ENCODE measurements at regions not wholly inside any gene's neighbourhood (a gene's known extent, or its start where the extent isn't known, plus 50 kb on each side); places are given as distances from the start of the nearest gene placed in this dataset.

GRCh38 chr2:37869304-37869703 lies 55.8 kb upstream of the RMDN2 start:
- DNase-seq, result no peak

- no peak for DNase-seq
Measured at GRCh38 chr2:37869771-37870170, 55.3 kb upstream of the RMDN2 start.

- no peak for DNase-seq
Measured at GRCh38 chr2:37870829-37871228, 54.3 kb upstream of the RMDN2 start.

- no peak for DNase-seq
Measured at GRCh38 chr2:37871456-37872191, 53.5 kb upstream of the RMDN2 start.

DNA sequence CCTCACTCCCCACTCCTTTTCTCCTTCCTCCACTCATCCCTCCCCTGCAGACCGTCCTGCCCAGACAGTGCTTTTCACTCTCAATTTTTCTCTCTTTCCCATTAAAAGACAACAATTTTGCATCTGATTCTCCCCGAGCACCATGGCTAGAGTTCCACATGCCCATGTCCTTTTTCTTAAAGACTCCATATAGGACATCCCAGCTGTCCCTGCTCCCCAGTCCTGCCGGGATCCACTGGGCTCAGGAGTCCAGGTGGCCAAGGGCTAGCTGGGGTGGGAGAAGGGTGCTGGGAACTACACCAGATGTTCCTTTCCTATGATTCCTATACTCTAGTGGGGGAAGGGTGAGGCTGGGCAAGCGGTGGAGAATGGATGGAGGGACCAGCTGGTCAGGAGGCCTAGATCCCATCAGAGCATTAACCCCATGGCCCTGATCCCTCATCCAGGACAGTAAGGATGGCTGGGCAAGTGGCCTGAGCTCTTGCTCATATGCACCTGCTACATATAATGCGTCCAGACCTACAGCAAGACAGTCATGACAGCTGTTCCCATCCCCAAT lies 52.8 kb upstream of the RMDN2 start:
- no peak for DNase-seq

DNA sequence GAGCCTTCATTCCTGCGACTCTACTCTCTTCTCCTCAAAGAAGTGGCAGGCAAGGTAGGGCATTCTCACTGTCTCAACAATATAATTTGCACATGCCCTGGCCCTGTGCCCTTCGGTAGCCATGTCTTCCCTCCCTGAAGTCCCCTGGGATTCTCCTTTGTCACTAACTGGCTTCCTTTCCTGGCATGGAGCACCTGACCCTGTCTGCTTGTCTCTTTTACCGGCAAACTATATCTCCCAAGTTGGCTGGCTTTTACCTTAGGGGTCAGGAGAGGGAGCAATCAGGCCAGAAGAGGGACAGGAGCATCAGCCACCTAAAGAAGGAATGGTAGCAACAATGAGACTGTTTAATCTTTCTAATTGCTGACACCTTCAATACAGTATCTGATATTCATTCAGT lies 51.9 kb upstream of the RMDN2 start:
- DNase-seq, result no peak

- DNase-seq, result no peak
Measured at GRCh38 chr2:37873749-37874330, 51.2 kb upstream of the RMDN2 start.

DNA sequence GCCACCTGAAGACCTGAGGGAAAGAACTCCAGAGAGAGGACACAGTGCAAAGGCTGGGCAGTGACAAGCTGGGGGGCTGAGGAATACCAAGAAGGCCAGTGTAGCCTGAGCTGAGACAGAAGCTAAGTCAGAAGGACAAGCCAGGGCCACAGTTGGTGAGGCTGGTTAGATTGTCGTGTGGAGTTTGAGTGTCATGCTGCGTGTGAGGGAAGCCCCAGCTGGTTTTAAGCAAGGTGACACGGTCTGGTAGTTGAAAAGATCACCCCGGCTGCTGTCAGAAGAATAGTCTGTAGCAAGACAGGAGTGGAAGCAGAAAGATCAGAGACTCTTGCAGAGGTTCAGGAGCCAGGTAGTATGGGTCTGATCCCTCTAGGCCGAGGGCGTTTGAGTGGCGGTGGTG lies 50.6 kb upstream of the RMDN2 start:
- no peak for DNase-seq

All from NCI-H510A (cell line).